HUDEP-2 (cell line): ENCODE measurements at regions not wholly inside any gene's neighbourhood (a gene's known extent, or its start where the extent isn't known, plus 50 kb on each side); places are given as distances from the start of the nearest gene placed in this dataset.
"Not testable (repeated sequence)": the region's sequence is repeated elsewhere in the genome, so short reads cannot be mapped to it uniquely, and the experiment has no call there.

ENCODE experiments used
- DNase-seq, 76 experiments: peaks; one replicate each; lab custom pipeline; 2025; ENCODE audit not compliant: unreplicated experiment in 76 of 76; lab: John Stamatoyannopoulos, UW

DNA sequence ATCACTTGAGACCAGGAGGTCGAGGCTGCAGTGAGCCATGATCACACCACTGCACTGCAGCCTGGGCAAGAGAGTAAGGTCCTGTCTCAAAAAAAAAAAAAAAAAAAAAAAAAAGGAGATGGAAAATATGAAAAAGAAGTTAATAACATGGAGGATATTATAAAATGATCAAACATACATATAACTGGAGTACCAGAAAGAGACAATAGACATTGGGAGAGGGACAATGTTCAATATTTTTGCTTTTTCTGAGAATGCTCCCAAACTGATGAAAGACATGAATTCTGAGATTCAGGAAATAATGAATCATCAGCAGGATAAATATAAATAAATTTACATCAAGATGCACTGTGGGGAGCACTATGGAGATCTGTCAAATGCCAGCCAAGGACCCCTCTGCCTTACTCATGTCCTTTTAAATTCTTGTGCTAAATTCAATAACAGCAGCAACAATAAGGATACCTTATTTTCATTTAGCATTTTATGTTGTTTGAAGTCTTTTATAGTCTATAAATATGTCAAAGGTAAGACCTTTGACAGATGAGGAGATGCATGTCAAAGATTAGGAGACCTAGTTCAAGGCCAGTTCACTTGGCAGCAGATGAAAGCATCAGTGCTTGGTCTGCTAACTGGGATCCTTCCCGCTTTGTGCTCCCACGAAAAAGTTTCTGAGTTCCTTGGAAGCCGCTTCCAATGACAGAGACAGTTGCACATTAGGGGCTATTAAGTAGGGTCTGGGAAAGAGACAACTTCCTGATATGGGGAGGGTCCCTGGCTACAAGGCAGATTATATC lies 97.7 kb downstream of the TLR5 start:
- no peak for DNase-seq

DNA sequence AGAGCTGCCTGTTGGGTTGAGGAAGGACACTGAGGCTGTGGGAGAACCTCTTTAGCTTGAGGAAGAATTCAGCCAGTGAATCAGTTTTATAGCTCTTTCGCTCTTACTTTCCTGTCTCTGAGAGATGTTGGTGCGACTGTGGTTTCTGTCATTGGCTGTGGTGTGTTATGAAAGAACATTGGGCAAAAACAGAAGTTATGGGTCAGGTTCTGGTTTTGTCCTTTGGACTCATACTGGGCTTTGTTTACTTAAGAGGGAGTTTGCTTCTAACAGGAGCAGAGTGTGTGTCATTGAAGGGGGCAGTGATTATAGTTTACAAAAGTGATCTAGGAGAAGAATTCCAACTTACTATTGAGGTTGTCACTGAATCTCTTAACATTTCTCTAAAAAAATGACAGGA lies 97.0 kb downstream of the TLR5 start:
- DNase-seq, result no peak

DNA sequence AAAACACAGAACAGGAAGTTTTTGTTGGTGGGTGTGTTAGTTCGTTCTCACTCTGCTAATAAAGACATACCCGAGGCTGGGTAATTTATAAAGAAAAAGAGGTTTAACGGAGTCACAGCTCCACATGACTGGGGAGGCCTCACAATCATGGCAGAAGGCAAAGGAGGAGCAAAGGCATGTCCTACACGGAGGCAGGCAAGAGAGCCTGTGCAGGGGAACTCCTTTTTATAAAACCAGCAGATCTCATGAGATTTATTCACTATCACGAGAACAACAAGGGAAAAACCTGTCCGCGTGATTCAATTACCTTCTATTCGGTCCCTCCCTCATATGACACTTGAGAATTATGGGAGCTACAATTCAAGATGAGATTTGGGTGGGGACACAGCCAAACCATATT lies 96.6 kb downstream of the TLR5 start:
- not testable (repeated sequence) for DNase-seq

DNA sequence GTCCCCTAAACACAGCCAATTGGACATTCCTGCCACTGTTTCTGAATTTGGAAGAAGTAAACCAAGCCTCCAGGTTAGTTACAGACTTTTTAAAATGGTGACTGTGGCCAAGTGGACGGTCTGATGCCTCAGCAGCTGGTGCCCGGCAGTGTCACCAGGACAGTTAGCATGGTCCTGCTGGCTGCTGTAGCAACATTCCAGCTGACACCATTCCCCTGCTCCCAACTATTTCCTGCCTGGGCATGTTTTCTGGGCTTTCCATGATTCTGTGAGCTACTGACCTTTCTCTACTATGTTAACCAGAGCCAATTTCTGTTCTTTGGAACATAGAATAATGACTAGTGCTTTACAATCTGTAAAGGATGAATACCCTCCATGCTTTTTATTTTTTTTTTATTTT lies 95.0 kb downstream of the TLR5 start:
- no peak for DNase-seq

DNA sequence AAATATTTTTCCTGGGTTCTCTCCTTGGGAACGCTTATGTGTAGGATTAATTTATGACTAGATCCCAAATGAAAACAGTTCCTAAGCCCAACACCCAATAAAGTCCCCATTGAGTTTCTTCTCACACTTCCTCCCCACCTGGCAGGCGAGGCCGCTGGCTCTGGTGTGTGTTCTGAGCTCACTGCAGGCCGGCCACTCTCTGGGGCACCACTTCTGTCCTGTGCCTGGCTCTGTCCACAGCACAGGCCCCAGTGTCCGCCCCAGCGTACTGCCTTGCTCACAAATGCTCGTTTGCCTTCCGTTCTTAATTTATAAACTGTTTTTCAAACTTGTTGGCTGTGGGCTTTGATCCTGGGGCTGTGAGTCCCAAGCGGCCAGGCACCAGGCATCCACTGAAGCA lies 90.6 kb downstream of the TLR5 start:
- no peak for DNase-seq

DNA sequence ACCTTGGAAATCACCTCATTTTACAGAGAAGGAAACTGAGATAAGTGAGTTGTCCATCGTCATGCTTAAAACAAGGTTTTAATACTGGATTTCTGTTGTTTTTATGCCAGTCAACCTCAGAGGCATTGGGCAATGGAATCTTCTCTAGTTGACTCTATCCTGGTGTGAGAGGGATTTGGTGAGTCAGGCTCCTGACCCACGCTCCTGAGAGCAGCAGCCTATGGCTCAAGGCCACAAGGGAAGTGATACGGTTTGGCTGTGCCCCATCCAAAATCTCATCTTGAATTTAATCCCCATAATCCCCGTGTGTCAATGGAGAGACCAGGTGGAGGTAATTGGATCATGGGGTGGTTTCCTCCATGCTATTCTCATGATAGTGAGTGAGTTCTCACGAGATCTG lies 90.1 kb downstream of the TLR5 start:
- no peak for DNase-seq

DNA sequence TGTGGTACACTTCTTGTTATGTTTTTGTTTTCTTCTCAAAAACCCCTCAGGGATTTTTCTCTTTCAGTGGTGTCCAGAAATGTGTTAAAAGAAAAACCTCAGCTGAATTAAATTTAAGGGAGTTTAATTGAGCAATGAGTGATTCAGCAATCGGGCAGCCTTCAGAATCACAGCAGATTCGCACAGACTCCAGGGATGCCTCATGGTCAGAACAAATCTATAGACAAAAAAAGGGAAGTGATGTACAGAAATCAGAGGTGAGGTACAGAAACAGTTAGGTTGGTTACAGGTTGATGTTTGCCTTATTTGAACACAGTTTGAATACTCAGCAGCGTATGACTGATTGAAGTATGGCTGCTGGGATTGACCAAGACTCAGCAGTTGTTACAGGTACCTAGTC lies 86.2 kb downstream of the TLR5 start:
- no peak for DNase-seq

DNA sequence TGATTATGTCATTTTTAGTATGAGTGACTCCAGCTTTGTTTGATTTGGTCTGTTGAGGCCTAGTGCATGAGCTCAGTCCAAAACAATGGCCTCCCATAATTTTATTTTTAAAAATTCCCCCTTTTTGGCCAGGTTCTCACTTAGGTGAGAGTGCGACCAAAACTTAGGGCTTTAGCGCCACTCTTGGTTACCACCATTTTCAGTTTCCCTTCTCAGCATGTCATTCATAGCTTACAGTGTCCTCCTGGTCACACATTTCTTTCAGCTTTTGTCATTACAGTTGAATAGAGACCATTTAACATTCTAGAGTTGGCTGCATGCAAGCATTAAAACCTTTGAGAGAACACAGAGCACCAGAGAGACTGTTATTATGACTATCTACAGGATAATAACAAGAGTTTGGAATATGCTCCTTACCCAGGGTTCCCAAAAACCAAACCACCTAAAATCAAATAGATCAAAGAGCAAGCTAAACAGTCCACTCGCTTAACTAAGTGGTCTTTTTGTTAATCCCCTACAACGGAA lies 85.4 kb downstream of the TLR5 start:
- no peak for DNase-seq
